SK-N-SH treated with all-trans-retinoic acid at 6 μM for 48 hours (cell line): ENCODE measurements at regions not wholly inside any gene's neighbourhood (a gene's known extent, or its start where the extent isn't known, plus 50 kb on each side); places are given as distances from the start of the nearest gene placed in this dataset.

Experiments
- BACH2 ChIP-seq: fragments of 250-450 bp; sonication (Bioruptor Pico); IDR thresholded peaks from 2 replicates; pipeline ENCODE4 v1.9.0; 2021; ENCODE audit warnings: mild to moderate bottlenecking, borderline replicate concordance
- CREB5 ChIP-seq: fragments of 250-450 bp; sonication (Bioruptor Pico); IDR thresholded peaks from 2 replicates; pipeline ENCODE4 v1.5.1; 2020; ENCODE audit warnings: low read depth, mild to moderate bottlenecking, moderate library complexity
- CSRNP3 ChIP-seq: fragments of 250-450 bp; sonication (Bioruptor Pico); IDR thresholded peaks from 2 replicates; pipeline ENCODE4 v1.5.1; 2021; ENCODE audit warnings: mild to moderate bottlenecking, moderate library complexity
- ESRRG ChIP-seq: fragments of 250-450 bp; sonication (Bioruptor Pico); IDR thresholded peaks from 2 replicates; pipeline ENCODE4 v1.6.1; 2021; ENCODE audit warnings: mild to moderate bottlenecking
- ISL1 ChIP-seq: fragments of 250-450 bp; sonication (Bioruptor Pico); IDR thresholded peaks from 2 replicates; pipeline ENCODE4 v2.1.2; 2022; ENCODE audit warnings: mild to moderate bottlenecking, moderate library complexity
- PATZ1 ChIP-seq: fragments of 250-450 bp; sonication (Bioruptor Pico); IDR thresholded peaks from 2 replicates; pipeline ENCODE4 v1.8.0; 2020; ENCODE audit warnings: mild to moderate bottlenecking, moderate library complexity, borderline replicate concordance
- POU6F1 ChIP-seq: fragments of 250-450 bp; sonication (Bioruptor Pico); IDR thresholded peaks from 2 replicates; pipeline ENCODE4 v1.8.0; 2021; ENCODE audit warnings: low read depth, mild to moderate bottlenecking, moderate library complexity, borderline replicate concordance
- RARB ChIP-seq: fragments of 250-450 bp; sonication (Bioruptor Pico); IDR thresholded peaks from 2 replicates; pipeline ENCODE4 v1.8.0; 2021; ENCODE audit warnings: mild to moderate bottlenecking, moderate library complexity
- TCF4 ChIP-seq: fragments of 250-450 bp; sonication (Bioruptor Pico); IDR thresholded peaks from 2 replicates; pipeline ENCODE4 v1.8.0; 2021; ENCODE audit warnings: mild to moderate bottlenecking, moderate library complexity, borderline replicate concordance
- TOX ChIP-seq: fragments of 250-450 bp; sonication (Bioruptor Pico); IDR thresholded peaks from 2 replicates; pipeline ENCODE4 v1.8.0; 2021; ENCODE audit warnings: mild to moderate bottlenecking, moderate library complexity, borderline replicate concordance
- ZFP3 ChIP-seq: fragments of 250-450 bp; sonication (Bioruptor Pico); IDR thresholded peaks from 2 replicates; pipeline ENCODE4 v1.5.0; 2020; ENCODE audit warnings: mild to moderate bottlenecking, moderate library complexity
- ZFP30 ChIP-seq: fragments of 450-650 bp; formaldehyde crosslinking; IDR thresholded peaks from 2 replicates; pipeline ENCODE4 v1.5.0; 2022; ENCODE audit warnings: mild to moderate bottlenecking, moderate library complexity
- ZNF565 ChIP-seq: fragments of 450-650 bp; formaldehyde crosslinking; conservative IDR thresholded peaks from 2 replicates; pipeline ENCODE4 v1.5.0; 2020; ENCODE audit warnings: low read depth, mild to moderate bottlenecking, moderate library complexity

- TF ChIP-seq ZFP30 (CRISPR knock-in tag) (no peak), RARB (CRISPR knock-in tag) (no peak), ZFP3 (no peak), BACH2 (CRISPR knock-in tag) (no peak), ISL1 (no peak), PATZ1 (CRISPR knock-in tag) (no peak), TCF4 (no peak), CSRNP3 (CRISPR knock-in tag) (no peak), TOX (CRISPR knock-in tag) (no peak), CREB5 (CRISPR knock-in tag) (no peak), ZNF565 (CRISPR knock-in tag) (no peak), ESRRG (CRISPR knock-in tag) (no peak), POU6F1 (CRISPR knock-in tag) (no peak)
These were observed 90.2 kb upstream of the ATG10 start for GRCh38 chr5:81881595-81881994.
